Upper lobe of left lung (tissue), 6 donors: ENCODE measurements at regions not wholly inside any gene's neighbourhood (a gene's known extent, or its start where the extent isn't known, plus 50 kb on each side); places are given as distances from the start of the nearest gene placed in this dataset.

Experiments used
- ATAC-seq, 2 donors: fragments of 200-7000 bp; cut with Tn5 transposase; one replicate each; pipeline ENCODE4 v1.9.1; 2022; ENCODE audit warnings: mild to moderate bottlenecking in 2 of 2, moderate library complexity in 2 of 2; ENCODE audit not compliant: low FRiP score in 2 of 2
- DNase-seq, 2 donors: peaks; one replicate each; pipeline ENCODE4 v3.0.0-alpha.2; 2019 to 2020
- H3K27ac ChIP-seq, 4 donors: fragments of 200-600 bp; sonication (generic); one replicate each; pipeline ENCODE4 v1.5.1; 2016 to 2019
- H3K27me3 ChIP-seq, 4 donors: fragments of 200-600 bp; sonication (generic); one replicate each; pipeline ENCODE4 v1.5.1; 2017 to 2019
- H3K36me3 ChIP-seq, 4 donors: fragments of 200-600 bp; sonication (generic); one replicate each; pipeline ENCODE4 v1.5.1; 2016 to 2019
- H3K4me1 ChIP-seq, 4 donors: fragments of 200-600 bp; sonication (generic); one replicate each; pipeline ENCODE4 v1.5.1; 2018 to 2019
- H3K4me3 ChIP-seq, 4 donors: fragments of 200-600 bp; sonication (generic); one replicate each; pipeline ENCODE4 v1.5.1; 2017 to 2019; ENCODE audit warnings: mild to moderate bottlenecking in 2 of 4, moderate library complexity in 1 of 4
- H3K9me3 ChIP-seq, 4 donors: fragments of 200-600 bp; sonication (generic); one replicate each; pipeline ENCODE4 v1.5.1; 2018 to 2019
- CTCF ChIP-seq, 6 experiments: fragments of 450-650 bp in 4 of 6; fragments of 200-600 bp in 2 of 6; sonication (generic) in 2 of 6; IDR thresholded peaks; one replicate each; pipeline ENCODE4 v1.5.1; 2016 to 2019; ENCODE audit warnings: antibody characterized with exemption in 6 of 6
- EP300 ChIP-seq, 4 donors: sonication (generic); formaldehyde crosslinking; IDR thresholded peaks; one replicate each; pipeline ENCODE4 v1.5.1; 2017; ENCODE audit warnings: antibody characterized with exemption in 4 of 4, control low read depth in 2 of 4
- POLR2A ChIP-seq, 4 donors: fragments of 450-650 bp; IDR thresholded peaks; one replicate each; pipeline ENCODE4 v1.5.1; 2016 to 2017; ENCODE audit warnings: antibody characterized with exemption in 4 of 4, mild to moderate bottlenecking in 2 of 4
- POLR2AphosphoS5 ChIP-seq, 2 donors: sonication (generic); formaldehyde crosslinking; IDR thresholded peaks; one replicate each; pipeline ENCODE4 v1.5.1; 2017; ENCODE audit warnings: antibody characterized with exemption in 2 of 2
- WGBS, 2 donors: methylation state at CpG; one replicate each; pipeline ENCODE4 v1.1.5; 2017 to 2018; 5-methylcytosine and 5-hydroxymethylcytosine counted together
- donor health status: DM: no; HTN: no; CAD: no; lungs with moderate emphysema.
- donor health status: DM: no; HTN: yes; CAD: no; lungs with severe emphysema.

GRCh38 chr22:42330170-42330569, 59.7 kb upstream of the TCF20 start:
- no peaks in the 10 kb centered on the region for H3K36me3 ChIP-seq
- no peak for TF ChIP-seq EP300 (IDR thresholded peaks at IDR 0.05)
- TF ChIP-seq CTCF (IDR thresholded peaks at IDR 0.05): no peak
- TF ChIP-seq POLR2AphosphoS5 (IDR thresholded peaks at IDR 0.05): no peak
- TF ChIP-seq POLR2A (IDR thresholded peaks at IDR 0.05): no peak
- H3K27ac ChIP-seq: no peak overlapping the region
- H3K9me3 ChIP-seq: no peaks in the 10 kb centered on the region
- 81 to 89% methylated on average over 4 of the region's 5 CpGs for WGBS, 2 donors
- no peak for DNase-seq
- no peak for ATAC-seq
- H3K4me3 ChIP-seq: no peak overlapping the region
- peaks cover 0 to 8% (median 1%) of the 10 kb centered on the region in 4 donors for H3K4me1 ChIP-seq
- no peaks in the 10 kb centered on the region for H3K27me3 ChIP-seq

GRCh38 chr22:42329504-42329903, 59.1 kb upstream of the TCF20 start:
- TF ChIP-seq EP300 (IDR thresholded peaks at IDR 0.05) (no peak), POLR2A (IDR thresholded peaks at IDR 0.05) (no peak), CTCF (IDR thresholded peaks at IDR 0.05) (no peak), POLR2AphosphoS5 (IDR thresholded peaks at IDR 0.05) (no peak)
- no peaks in the 10 kb centered on the region for H3K27me3 ChIP-seq
- no peaks in the 10 kb centered on the region for H3K9me3 ChIP-seq
- H3K36me3 ChIP-seq: no peaks in the 10 kb centered on the region
- H3K4me3 ChIP-seq: no peak overlapping the region
- H3K4me1 ChIP-seq: peaks cover 0 to 12% (median 3%) of the 10 kb centered on the region in 4 donors
- DNase-seq (no peak), ATAC-seq (no peak)
- H3K27ac ChIP-seq: no peak overlapping the region
- WGBS, 2 donors: 88 to 97% methylated on average over 5 to 6 of the region's 9 CpGs

GRCh38 chr22:42328784-42329145, 58.3 kb upstream of the TCF20 start:
- H3K27ac ChIP-seq: no peak overlapping the region
- ATAC-seq (no peak), DNase-seq (no peak)
- TF ChIP-seq EP300 (IDR thresholded peaks at IDR 0.05) (no peak), CTCF (IDR thresholded peaks at IDR 0.05) (no peak), POLR2AphosphoS5 (IDR thresholded peaks at IDR 0.05) (no peak), POLR2A (IDR thresholded peaks at IDR 0.05) (no peak)
- no peak overlapping the region for H3K4me3 ChIP-seq
- H3K27me3 ChIP-seq: no peaks in the 10 kb centered on the region
- peaks cover 0 to 12% (median 3%) of the 10 kb centered on the region in 4 donors for H3K4me1 ChIP-seq
- H3K36me3 ChIP-seq: no peaks in the 10 kb centered on the region
- no peaks in the 10 kb centered on the region for H3K9me3 ChIP-seq
- 71 to 87% methylated on average over 3 to 8 of the region's 8 CpGs for WGBS, 2 donors

- no peaks in the 10 kb centered on the region for H3K27me3 ChIP-seq
- no peak overlapping the region for H3K27ac ChIP-seq
- H3K36me3 ChIP-seq: no peaks in the 10 kb centered on the region
- ATAC-seq (no peak), DNase-seq (no peak)
- WGBS, 2 donors: 83 to 86% methylated on average over 13 of the region's 13 CpGs
- peaks cover 0 to 12% (median 3%) of the 10 kb centered on the region in 4 donors for H3K4me1 ChIP-seq
- no peak overlapping the region for H3K4me3 ChIP-seq
- H3K9me3 ChIP-seq: no peaks in the 10 kb centered on the region
- TF ChIP-seq POLR2AphosphoS5 (IDR thresholded peaks at IDR 0.05) (no peak), POLR2A (IDR thresholded peaks at IDR 0.05) (no peak), EP300 (IDR thresholded peaks at IDR 0.05) (no peak), CTCF (IDR thresholded peaks at IDR 0.05) (no peak)
These were observed 57.8 kb upstream of the TCF20 start for GRCh38 chr22:42328130-42328783.
